GM12878 (cell line): ENCODE measurements at regions not wholly inside any gene's neighbourhood (a gene's known extent, or its start where the extent isn't known, plus 50 kb on each side); places are given as distances from the start of the nearest gene placed in this dataset.

ENCODE experiments used
- ATAC-seq: fragments of 200-7000 bp; cut with Tn5 transposase; 3 replicates; pipeline ENCODE4 v1.9.1; 2020; ENCODE audit warnings: mild to moderate bottlenecking, moderate library complexity
- BruUV-seq: library from RNA; stranded (reverse); fragments of 400-500 nt; replicated peaks from 2 replicates; lab custom pipeline; 2021; lab: Mats Ljungman, UMichigan
- CTCF ChIA-PET: fragments of 300-600 bp; sonication (Branson Sonifier 250); formaldehyde crosslinking; extraction: SDS; loops from one replicate; lab custom pipeline; 2021; ENCODE audit warnings: inconsistent platforms; lab: Yijun Ruan, JAX
- POLR2A ChIA-PET: fragments of 350-600 bp; formaldehyde crosslinking; extraction: SDS; loops from one replicate; lab custom pipeline; 2021; ENCODE audit warnings: inconsistent platforms; lab: Charles Lee
- RAD21 ChIA-PET: fragments of 300-600 bp; sonication (Branson Sonifier 250); formaldehyde crosslinking; loops from one replicate; lab custom pipeline; 2023; ENCODE audit warnings: antibody characterized with exemption; ENCODE audit not compliant: unreplicated experiment; lab: Charles Lee
- SMC1A ChIA-PET: fragments of 300-600 bp; sonication (Branson Sonifier 250); formaldehyde crosslinking; loops from one replicate; lab custom pipeline; 2023; ENCODE audit not compliant: unreplicated experiment, uncharacterized antibody; lab: Charles Lee
- DNase-seq: peaks from one replicate; pipeline ENCODE4 v3.0.0-alpha.2; 2011; ENCODE audit warnings: low read depth, low spot score
- FAIRE-seq: peaks from 3 replicates; lab custom pipeline; 2011; peaks lifted over from hg19 to GRCh38; lab: Jason Lieb, UNC
- H2AFZ ChIP-seq: 2 replicates; pipeline ENCODE4 v1.6.0; 2011; ENCODE audit warnings: low read depth, low read length, control low read depth; ENCODE audit not compliant: control insufficient read depth
- H3K27ac ChIP-seq: 2 replicates; pipeline ENCODE4 v1.5.1; 2011; ENCODE audit warnings: control low read depth; ENCODE audit not compliant: control insufficient read depth, insufficient read depth
- H3K27me3 ChIP-seq, 2 experiments: replicated peaks in 1 of 2; 2 replicates each; pipeline versions ENCODE4 v1.6.0 to v1.6.1; 2011; ENCODE audit warnings: low read length in 1 of 2; ENCODE audit not compliant: control insufficient read depth in 2 of 2, insufficient read depth in 2 of 2
- H3K36me3 ChIP-seq, 2 experiments: 2 replicates each; pipeline ENCODE4 v1.5.1; 2011; ENCODE audit warnings: low read length in 1 of 2; ENCODE audit not compliant: control insufficient read depth in 2 of 2, insufficient read depth in 2 of 2
- H3K4me1 ChIP-seq: 2 replicates; pipeline ENCODE4 v1.6.1; 2011; ENCODE audit warnings: mild to moderate bottlenecking, low read length, moderate library complexity, mixed read lengths; ENCODE audit not compliant: control insufficient read depth, insufficient read depth
- H3K4me2 ChIP-seq: 2 replicates; pipeline ENCODE4 v1.6.0; 2011; ENCODE audit warnings: control low read depth; ENCODE audit not compliant: control insufficient read depth, insufficient read depth
- H3K4me3 ChIP-seq: fragments of 200-600 bp; sonication (generic); 2 replicates; pipeline ENCODE4 v1.5.1; 2016
- H3K79me2 ChIP-seq: 2 replicates; pipeline ENCODE4 v1.6.0; 2011; ENCODE audit warnings: low read length; ENCODE audit not compliant: control insufficient read depth, insufficient read depth
- H3K9ac ChIP-seq: 2 replicates; pipeline ENCODE4 v1.8.0; 2011; ENCODE audit warnings: low read length, control low read depth, mixed read lengths; ENCODE audit not compliant: control insufficient read depth, insufficient read depth
- H3K9me3 ChIP-seq: replicated peaks from 3 replicates; pipeline ENCODE4 v1.5.1; 2011; ENCODE audit warnings: mild to moderate bottlenecking, low read length; ENCODE audit not compliant: control insufficient read depth, insufficient read depth
- H4K20me1 ChIP-seq: 2 replicates; pipeline ENCODE4 v1.6.0; 2011; ENCODE audit not compliant: control insufficient read depth, insufficient read depth
- IKZF1 ChIP-seq: fragments of 450-650 bp; conservative IDR thresholded peaks from 2 replicates; pipeline ENCODE4 v1.6.1; 2017; ENCODE audit warnings: antibody characterized with exemption, mild to moderate bottlenecking
- MYC ChIP-seq: IDR thresholded peaks from 2 replicates; pipeline ENCODE4 v1.6.1; 2011; ENCODE audit warnings: mild to moderate bottlenecking, low read length, moderate library complexity, inconsistent platforms; ENCODE audit not compliant: insufficient read depth, insufficient replicate concordance, insufficient read length, severe bottlenecking
- NFXL1 ChIP-seq: fragments of 450-650 bp; IDR thresholded peaks from 2 replicates; pipeline ENCODE4 v1.6.1; 2017; ENCODE audit warnings: antibody characterized with exemption, mild to moderate bottlenecking, borderline replicate concordance
- NFYB ChIP-seq: IDR thresholded peaks from 2 replicates; pipeline ENCODE4 v1.6.1; 2011; ENCODE audit warnings: low read depth, mild to moderate bottlenecking, low read length, improper control_type of control experiment, moderate library complexity; ENCODE audit not compliant: insufficient read depth
- POLR2A ChIP-seq: IDR thresholded peaks from 2 replicates; pipeline ENCODE4 v1.6.1; 2011; ENCODE audit warnings: low read depth, mild to moderate bottlenecking, low read length
- POLR2AphosphoS2 ChIP-seq: IDR thresholded peaks from 2 replicates; pipeline ENCODE4 v1.6.1; 2011; ENCODE audit warnings: low read depth, mild to moderate bottlenecking, low read length, improper control_type of control experiment, moderate library complexity
- SIX5 ChIP-seq: IDR thresholded peaks from 2 replicates; pipeline ENCODE4 v1.6.1; 2011; ENCODE audit warnings: mild to moderate bottlenecking, low read depth, low read length, moderate library complexity; ENCODE audit not compliant: severe bottlenecking
- ZBTB11 ChIP-seq: fragments of 450-650 bp; formaldehyde crosslinking; IDR thresholded peaks from 2 replicates; pipeline ENCODE4 v1.5.0; 2022; ENCODE audit warnings: mild to moderate bottlenecking, missing genetic modification characterization
- ZNF207 ChIP-seq: fragments of 450-650 bp; IDR thresholded peaks from 2 replicates; pipeline ENCODE4 v1.6.1; 2014; ENCODE audit warnings: antibody characterized with exemption, mild to moderate bottlenecking, borderline replicate concordance
- WGBS: methylation state at CpG from one replicate; pipeline ENCODE4 v1.1.6; 2016; ENCODE audit warnings: low lambda C conversion rate; ENCODE audit not compliant: insufficient replicate concordance, insufficient coverage; ENCODE audit errors: missing lambda C conversion rate; 5-methylcytosine and 5-hydroxymethylcytosine counted together
- in situ Hi-C: fragments of 300-500 bp; cut with MboI; formaldehyde crosslinking; loops from 9 replicates; pipeline ENCODE4 v1.14.3; 2018; ENCODE audit warnings: mixed read lengths
- intact Hi-C: fragments of 100-400 bp; cut with micrococcal nuclease; formaldehyde crosslinking; loops from one replicate; pipeline ENCODE4 v1.14.2; 2022; ENCODE audit not compliant: unreplicated experiment
- TF ChIP-seq, protein P1 (sequence below): fragments of 150-350 bp; IDR thresholded peaks from 2 replicates; pipeline ENCODE4 v1.6.1; 2014; ENCODE audit warnings: mild to moderate bottlenecking, low read depth, low read length
- TF ChIP-seq, protein P2 (sequence below): fragments of 450-650 bp; IDR thresholded peaks from 2 replicates; pipeline ENCODE4 v1.6.1; 2017; ENCODE audit warnings: antibody characterized with exemption, mild to moderate bottlenecking, moderate library complexity
- TF ChIP-seq, protein P3 (sequence below): fragments of 450-650 bp; IDR thresholded peaks from 2 replicates; pipeline ENCODE4 v1.6.1; 2018; ENCODE audit warnings: borderline replicate concordance, mild to moderate bottlenecking; ENCODE audit not compliant: partially characterized antibody

- BruUV-seq = no TSS peak
- Histone ChIP-seq H3K79me2 (no peaks in the 10 kb centered on the region), H3K36me3 (no peaks in the 10 kb centered on the region), H2AFZ (no peak overlapping the region), H3K9me3 (no peaks in the 10 kb centered on the region), H3K9ac (no peak overlapping the region), H3K27ac (no peak overlapping the region), H3K4me3 (no peak overlapping the region), H4K20me1 (no peaks in the 10 kb centered on the region), H3K4me1 (no peaks in the 10 kb centered on the region), H3K4me2 (no peak overlapping the region), H3K27me3 (no peaks in the 10 kb centered on the region)
- ChIA-PET SMC1A (no interaction called here), CTCF (no interaction called here), RAD21 (no interaction called here), POLR2A (no interaction called here)
- DNase-seq = no peak
- in situ Hi-C loops = no loop called here
- no peak for FAIRE-seq
- intact Hi-C loops = no loop called here
- ATAC-seq = no peak
- 10% methylated on average over 4 of the region's 4 CpGs for WGBS
- no peak for TF ChIP-seq ZNF207
- TF ChIP-seq, protein P1, sequence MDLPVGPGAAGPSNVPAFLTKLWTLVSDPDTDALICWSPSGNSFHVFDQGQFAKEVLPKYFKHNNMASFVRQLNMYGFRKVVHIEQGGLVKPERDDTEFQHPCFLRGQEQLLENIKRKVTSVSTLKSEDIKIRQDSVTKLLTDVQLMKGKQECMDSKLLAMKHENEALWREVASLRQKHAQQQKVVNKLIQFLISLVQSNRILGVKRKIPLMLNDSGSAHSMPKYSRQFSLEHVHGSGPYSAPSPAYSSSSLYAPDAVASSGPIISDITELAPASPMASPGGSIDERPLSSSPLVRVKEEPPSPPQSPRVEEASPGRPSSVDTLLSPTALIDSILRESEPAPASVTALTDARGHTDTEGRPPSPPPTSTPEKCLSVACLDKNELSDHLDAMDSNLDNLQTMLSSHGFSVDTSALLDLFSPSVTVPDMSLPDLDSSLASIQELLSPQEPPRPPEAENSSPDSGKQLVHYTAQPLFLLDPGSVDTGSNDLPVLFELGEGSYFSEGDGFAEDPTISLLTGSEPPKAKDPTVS = no peak
- TF ChIP-seq, protein P2, sequence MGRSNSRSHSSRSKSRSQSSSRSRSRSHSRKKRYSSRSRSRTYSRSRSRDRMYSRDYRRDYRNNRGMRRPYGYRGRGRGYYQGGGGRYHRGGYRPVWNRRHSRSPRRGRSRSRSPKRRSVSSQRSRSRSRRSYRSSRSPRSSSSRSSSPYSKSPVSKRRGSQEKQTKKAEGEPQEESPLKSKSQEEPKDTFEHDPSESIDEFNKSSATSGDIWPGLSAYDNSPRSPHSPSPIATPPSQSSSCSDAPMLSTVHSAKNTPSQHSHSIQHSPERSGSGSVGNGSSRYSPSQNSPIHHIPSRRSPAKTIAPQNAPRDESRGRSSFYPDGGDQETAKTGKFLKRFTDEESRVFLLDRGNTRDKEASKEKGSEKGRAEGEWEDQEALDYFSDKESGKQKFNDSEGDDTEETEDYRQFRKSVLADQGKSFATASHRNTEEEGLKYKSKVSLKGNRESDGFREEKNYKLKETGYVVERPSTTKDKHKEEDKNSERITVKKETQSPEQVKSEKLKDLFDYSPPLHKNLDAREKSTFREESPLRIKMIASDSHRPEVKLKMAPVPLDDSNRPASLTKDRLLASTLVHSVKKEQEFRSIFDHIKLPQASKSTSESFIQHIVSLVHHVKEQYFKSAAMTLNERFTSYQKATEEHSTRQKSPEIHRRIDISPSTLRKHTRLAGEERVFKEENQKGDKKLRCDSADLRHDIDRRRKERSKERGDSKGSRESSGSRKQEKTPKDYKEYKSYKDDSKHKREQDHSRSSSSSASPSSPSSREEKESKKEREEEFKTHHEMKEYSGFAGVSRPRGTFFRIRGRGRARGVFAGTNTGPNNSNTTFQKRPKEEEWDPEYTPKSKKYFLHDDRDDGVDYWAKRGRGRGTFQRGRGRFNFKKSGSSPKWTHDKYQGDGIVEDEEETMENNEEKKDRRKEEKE = no peak
- TF ChIP-seq NFYB = no peak
- no peak for TF ChIP-seq POLR2A
- TF ChIP-seq, protein P3, sequence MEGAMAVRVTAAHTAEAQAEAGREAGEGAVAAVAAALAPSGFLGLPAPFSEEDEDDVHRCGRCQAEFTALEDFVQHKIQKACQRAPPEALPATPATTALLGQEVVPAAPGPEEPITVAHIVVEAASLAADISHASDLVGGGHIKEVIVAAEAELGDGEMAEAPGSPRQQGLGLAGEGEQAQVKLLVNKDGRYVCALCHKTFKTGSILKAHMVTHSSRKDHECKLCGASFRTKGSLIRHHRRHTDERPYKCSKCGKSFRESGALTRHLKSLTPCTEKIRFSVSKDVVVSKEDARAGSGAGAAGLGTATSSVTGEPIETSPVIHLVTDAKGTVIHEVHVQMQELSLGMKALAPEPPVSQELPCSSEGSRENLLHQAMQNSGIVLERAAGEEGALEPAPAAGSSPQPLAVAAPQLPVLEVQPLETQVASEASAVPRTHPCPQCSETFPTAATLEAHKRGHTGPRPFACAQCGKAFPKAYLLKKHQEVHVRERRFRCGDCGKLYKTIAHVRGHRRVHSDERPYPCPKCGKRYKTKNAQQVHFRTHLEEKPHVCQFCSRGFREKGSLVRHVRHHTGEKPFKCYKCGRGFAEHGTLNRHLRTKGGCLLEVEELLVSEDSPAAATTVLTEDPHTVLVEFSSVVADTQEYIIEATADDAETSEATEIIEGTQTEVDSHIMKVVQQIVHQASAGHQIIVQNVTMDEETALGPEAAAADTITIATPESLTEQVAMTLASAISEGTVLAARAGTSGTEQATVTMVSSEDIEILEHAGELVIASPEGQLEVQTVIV = no peak
- no peak for TF ChIP-seq POLR2AphosphoS2
- TF ChIP-seq IKZF1 = no peak
- no peak for TF ChIP-seq ZBTB11 (CRISPR knock-in tag)
- TF ChIP-seq MYC = no peak
- TF ChIP-seq NFXL1 = no peak
- TF ChIP-seq SIX5 = no peak
These were observed 236.4 kb downstream of the HS3ST3A1 start for GRCh38 chr17:13365331-13365730.
